ENCODE measurements at regions not wholly inside any gene's neighbourhood (a gene's known extent, or its start where the extent isn't known, plus 50 kb on each side); places are given as distances from the start of the nearest gene placed in this dataset.

DNA sequence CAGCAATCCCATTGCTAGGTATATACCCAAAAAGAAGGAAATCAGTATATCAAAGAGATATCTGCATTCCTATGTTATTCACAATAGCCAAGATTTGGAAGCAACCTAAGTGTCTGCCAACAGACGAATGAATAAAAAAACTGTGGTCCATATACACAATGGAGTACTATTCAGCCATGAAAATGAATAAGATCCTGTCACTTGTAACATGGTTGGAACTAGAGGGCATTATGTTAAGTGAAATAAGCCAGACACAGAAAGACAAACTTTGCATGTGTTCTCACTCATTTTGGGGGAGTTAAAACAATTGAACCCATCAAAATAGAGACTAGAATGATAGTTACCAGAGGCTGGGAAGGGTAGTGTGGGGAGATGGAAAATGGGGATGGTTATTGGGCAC is 323.5 kb upstream of the NFE2L3 start:
- TF ChIP-seq, protein P1, sequence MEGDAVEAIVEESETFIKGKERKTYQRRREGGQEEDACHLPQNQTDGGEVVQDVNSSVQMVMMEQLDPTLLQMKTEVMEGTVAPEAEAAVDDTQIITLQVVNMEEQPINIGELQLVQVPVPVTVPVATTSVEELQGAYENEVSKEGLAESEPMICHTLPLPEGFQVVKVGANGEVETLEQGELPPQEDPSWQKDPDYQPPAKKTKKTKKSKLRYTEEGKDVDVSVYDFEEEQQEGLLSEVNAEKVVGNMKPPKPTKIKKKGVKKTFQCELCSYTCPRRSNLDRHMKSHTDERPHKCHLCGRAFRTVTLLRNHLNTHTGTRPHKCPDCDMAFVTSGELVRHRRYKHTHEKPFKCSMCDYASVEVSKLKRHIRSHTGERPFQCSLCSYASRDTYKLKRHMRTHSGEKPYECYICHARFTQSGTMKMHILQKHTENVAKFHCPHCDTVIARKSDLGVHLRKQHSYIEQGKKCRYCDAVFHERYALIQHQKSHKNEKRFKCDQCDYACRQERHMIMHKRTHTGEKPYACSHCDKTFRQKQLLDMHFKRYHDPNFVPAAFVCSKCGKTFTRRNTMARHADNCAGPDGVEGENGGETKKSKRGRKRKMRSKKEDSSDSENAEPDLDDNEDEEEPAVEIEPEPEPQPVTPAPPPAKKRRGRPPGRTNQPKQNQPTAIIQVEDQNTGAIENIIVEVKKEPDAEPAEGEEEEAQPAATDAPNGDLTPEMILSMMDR (IDR thresholded peaks at IDR 0.05): no peak
- TF ChIP-seq POLR2A (IDR thresholded peaks at IDR 0.05): no peak

All from adrenal gland (tissue), 5 donors.